ENCODE measurements at regions not wholly inside any gene's neighbourhood (a gene's known extent, or its start where the extent isn't known, plus 50 kb on each side); places are given as distances from the start of the nearest gene placed in this dataset.
A peak's percentile ranks its signal among the peaks of the same experiment; 100 is the strongest.
"Not testable (repeated sequence)": the region's sequence is repeated elsewhere in the genome, so short reads cannot be mapped to it uniquely, and the experiment has no call there.

GRCh38 chr14:101634850-101635748 lies 73.8 kb downstream of the DIO3 start:
- DNase-seq = no peak

GRCh38 chr14:101635749-101636560 lies 74.7 kb downstream of the DIO3 start:
- DNase-seq = no peak

- no peak for DNase-seq
Measured at GRCh38 chr14:101639241-101639833, 78.0 kb downstream of the DIO3 start.

- DNase-seq = no peak
Measured at GRCh38 chr14:101643651-101644050, 82.4 kb downstream of the DIO3 start.

- no peak for DNase-seq
Measured at GRCh38 chr14:101654051-101654450, 92.8 kb downstream of the DIO3 start.

GRCh38 chr14:101657372-101657771 lies 96.1 kb downstream of the DIO3 start:
- no peak for DNase-seq

- peak in 1 of 2 donors; percentile 15 for DNase-seq
Measured at GRCh38 chr14:101665478-101666078, 95.9 kb upstream of the PPP2R5C start.

GRCh38 chr14:101666264-101666663 lies 95.2 kb upstream of the PPP2R5C start:
- DNase-seq = no peak

- DNase-seq = no peak
Measured at GRCh38 chr14:101669629-101670028, 91.9 kb upstream of the PPP2R5C start.

- DNase-seq = no peak
Measured at GRCh38 chr14:101673873-101674272, 87.6 kb upstream of the PPP2R5C start.

- DNase-seq = not testable (repeated sequence)
Measured at GRCh38 chr14:101675835-101676234, 85.7 kb upstream of the PPP2R5C start.

- not testable (repeated sequence) for DNase-seq
Measured at GRCh38 chr14:101677912-101678327, 83.6 kb upstream of the PPP2R5C start.

- no peak for DNase-seq
Measured at GRCh38 chr14:101681795-101682194, 79.7 kb upstream of the PPP2R5C start.

GRCh38 chr14:101683365-101683764 lies 78.1 kb upstream of the PPP2R5C start:
- DNase-seq = no peak

GRCh38 chr14:101687756-101688546 lies 73.6 kb upstream of the PPP2R5C start:
- no peak for DNase-seq

GRCh38 chr14:101689039-101689501 lies 72.4 kb upstream of the PPP2R5C start:
- DNase-seq = no peak

- DNase-seq = not testable (repeated sequence)
Measured at GRCh38 chr14:101689966-101690365, 71.5 kb upstream of the PPP2R5C start.

GRCh38 chr14:101695659-101696058 lies 65.8 kb upstream of the PPP2R5C start:
- no peak for DNase-seq

GRCh38 chr14:101704140-101704539 lies 57.4 kb upstream of the PPP2R5C start:
- DNase-seq = no peak

- DNase-seq = peak; percentile 61 to 69
Measured at GRCh38 chr14:101705733-101706508, 55.6 kb upstream of the PPP2R5C start.

GRCh38 chr14:101706509-101707067 lies 54.9 kb upstream of the PPP2R5C start:
- no peak for DNase-seq
